Thoracic aorta (tissue), 2 donors: ENCODE measurements at regions not wholly inside any gene's neighbourhood (a gene's known extent, or its start where the extent isn't known, plus 50 kb on each side); places are given as distances from the start of the nearest gene placed in this dataset.

Experiments
- ATAC-seq: fragments of 150-250 bp; one replicate; pipeline ENCODE4 v1.8.0; 2017; ENCODE audit warnings: low read depth; ENCODE audit not compliant: insufficient number of reproducible peaks, low FRiP score
- DNase-seq: peaks from one replicate; pipeline ENCODE4 v3.0.0-alpha.2; 2020; ENCODE audit warnings: low spot score
- H3K27ac ChIP-seq, 2 donors: fragments of 200-600 bp; sonication (generic); 1 replicate in 1 of 2; 2 replicates in 1 of 2; pipeline ENCODE4 v1.5.1; 2016; ENCODE audit warnings: mild to moderate bottlenecking in 2 of 2, moderate library complexity in 2 of 2
- H3K27me3 ChIP-seq: fragments of 200-600 bp; sonication (generic); replicated peaks from 2 replicates; pipeline ENCODE4 v1.6.0; 2016; ENCODE audit warnings: mild to moderate bottlenecking; ENCODE audit not compliant: insufficient read depth
- H3K36me3 ChIP-seq: fragments of 200-600 bp; sonication (generic); one replicate; pipeline ENCODE4 v1.5.1; 2016
- H3K4me1 ChIP-seq, 2 donors: fragments of 200-600 bp; sonication (generic); 1 replicate in 1 of 2; 2 replicates in 1 of 2; pipeline versions ENCODE4 v1.5.1 to v1.6.0; 2016; ENCODE audit warnings: low read depth in 2 of 2, mild to moderate bottlenecking in 1 of 2; ENCODE audit not compliant: control insufficient read depth in 1 of 2
- H3K4me3 ChIP-seq: fragments of 200-600 bp; sonication (generic); 2 replicates; pipeline ENCODE4 v1.5.1; 2016; ENCODE audit warnings: mild to moderate bottlenecking
- H3K9me3 ChIP-seq: fragments of 200-600 bp; sonication (generic); 2 replicates; pipeline ENCODE4 v1.5.1; 2016
- CTCF ChIP-seq: fragments of 200-600 bp; sonication (generic); IDR thresholded peaks from one replicate; pipeline ENCODE4 v1.5.1; 2019; ENCODE audit warnings: antibody characterized with exemption

GRCh38 chr20:59443550-59443949 lies 143.1 kb downstream of the EDN3 start:
- H3K36me3 ChIP-seq = no peaks in the 10 kb centered on the region
- H3K27me3 ChIP-seq = no peaks in the 10 kb centered on the region
- DNase-seq (no peak), ATAC-seq (no peak)
- H3K27ac ChIP-seq = no peak overlapping the region
- H3K9me3 ChIP-seq = no peaks in the 10 kb centered on the region
- no peak for TF ChIP-seq CTCF
- no peaks in the 10 kb centered on the region for H3K4me1 ChIP-seq
- H3K4me3 ChIP-seq = no peak overlapping the region

- DNase-seq = no peak
- no peak for ATAC-seq
- no peaks in the 10 kb centered on the region for H3K27me3 ChIP-seq
- no peak for TF ChIP-seq CTCF
- H3K4me1 ChIP-seq = no peaks in the 10 kb centered on the region
- H3K9me3 ChIP-seq = no peaks in the 10 kb centered on the region
- H3K36me3 ChIP-seq = no peaks in the 10 kb centered on the region
- H3K4me3 ChIP-seq = no peak overlapping the region
- no peak overlapping the region for H3K27ac ChIP-seq
Observed at GRCh38 chr20:59446376-59446775, 146.0 kb downstream of the EDN3 start.

GRCh38 chr20:59448196-59448595 lies 147.8 kb downstream of the EDN3 start:
- Histone ChIP-seq H3K9me3 (no peaks in the 10 kb centered on the region), H3K27ac (no peak overlapping the region), H3K4me3 (no peak overlapping the region), H3K4me1 (no peaks in the 10 kb centered on the region), H3K27me3 (no peaks in the 10 kb centered on the region), H3K36me3 (no peaks in the 10 kb centered on the region)
- no peak for TF ChIP-seq CTCF
- ATAC-seq = no peak
- DNase-seq = no peak

GRCh38 chr20:59448851-59449444 lies 148.5 kb downstream of the EDN3 start:
- no peak for ATAC-seq
- H3K27me3 ChIP-seq = no peaks in the 10 kb centered on the region
- no peaks in the 10 kb centered on the region for H3K36me3 ChIP-seq
- H3K9me3 ChIP-seq = no peaks in the 10 kb centered on the region
- H3K27ac ChIP-seq = no peak overlapping the region
- H3K4me1 ChIP-seq = no peaks in the 10 kb centered on the region
- H3K4me3 ChIP-seq = no peak overlapping the region
- no peak for DNase-seq
- TF ChIP-seq CTCF = no peak

- no peak overlapping the region for H3K27ac ChIP-seq
- no peaks in the 10 kb centered on the region for H3K27me3 ChIP-seq
- no peak overlapping the region for H3K4me3 ChIP-seq
- no peaks in the 10 kb centered on the region for H3K9me3 ChIP-seq
- no peak for TF ChIP-seq CTCF
- no peaks in the 10 kb centered on the region for H3K36me3 ChIP-seq
- DNase-seq (no peak), ATAC-seq (no peak)
- H3K4me1 ChIP-seq = peaks cover 0 to 7% of the 10 kb centered on the region in 2 donors
Observed at GRCh38 chr20:59451066-59451630, 150.7 kb downstream of the EDN3 start.
